H1 (cell line): ENCODE measurements at regions not wholly inside any gene's neighbourhood (a gene's known extent, or its start where the extent isn't known, plus 50 kb on each side); places are given as distances from the start of the nearest gene placed in this dataset.

ENCODE experiments used
- CTCF ChIA-PET: fragments of 300-600 bp; sonication (Branson Sonifier 250); formaldehyde crosslinking; loops from one replicate; lab custom pipeline; 2021; ENCODE audit not compliant: partially characterized antibody; lab: Charles Lee
- POLR2A ChIA-PET: fragments of 300-600 bp; sonication (Branson Sonifier 250); formaldehyde crosslinking; loops from one replicate; lab custom pipeline; 2021; ENCODE audit warnings: inconsistent platforms; ENCODE audit not compliant: partially characterized antibody; lab: Charles Lee
- DNase-seq, 2 experiments: peaks; one replicate each; pipeline versions ENCODE4 v3.0.0 to v3.0.0-alpha.2; 2010 to 2022; ENCODE audit warnings: low spot score in 2 of 2, low read depth in 1 of 2, mixed read lengths in 1 of 2
- FAIRE-seq: peaks from 2 replicates; lab custom pipeline; 2011; peaks lifted over from hg19 to GRCh38; lab: Jason Lieb, UNC
- H2AFZ ChIP-seq: 2 replicates; pipeline ENCODE4 v1.8.1; 2012; ENCODE audit warnings: low read length, inconsistent platforms
- H2AK5ac ChIP-seq: 2 replicates; pipeline ENCODE4 v1.6.1; 2013; ENCODE audit warnings: low read depth, low read length
- H2BK120ac ChIP-seq: replicated peaks from 2 replicates; pipeline ENCODE3; 2013; ENCODE audit warnings: low read depth, low read length, inconsistent platforms
- H2BK12ac ChIP-seq: 2 replicates; pipeline ENCODE4 v1.6.1; 2013; ENCODE audit warnings: low read depth, low read length
- H2BK15ac ChIP-seq: 2 replicates; pipeline ENCODE4 v1.6.1; 2013; ENCODE audit warnings: low read length
- H2BK20ac ChIP-seq: 2 replicates; pipeline ENCODE4 v1.6.1; 2013; ENCODE audit warnings: low read length
- H2BK5ac ChIP-seq: 2 replicates; pipeline ENCODE4 v1.6.1; 2013; ENCODE audit warnings: low read depth, low read length
- H3K14ac ChIP-seq: 2 replicates; pipeline ENCODE4 v1.6.1; 2013; ENCODE audit warnings: inconsistent platforms; ENCODE audit not compliant: insufficient read length
- H3K18ac ChIP-seq: 2 replicates; pipeline ENCODE4 v1.6.1; 2013; ENCODE audit warnings: low read length; ENCODE audit errors: extremely low read depth
- H3K23ac ChIP-seq: 2 replicates; pipeline ENCODE4 v1.6.1; 2013; ENCODE audit warnings: inconsistent platforms; ENCODE audit not compliant: insufficient read length
- H3K23me2 ChIP-seq: 2 replicates; pipeline ENCODE4 v1.6.1; 2013; ENCODE audit warnings: low read depth, low read length
- H3K27ac ChIP-seq: 2 replicates; pipeline ENCODE4 v1.6.1; 2011; ENCODE audit warnings: low read depth, low read length, inconsistent platforms
- H3K27me3 ChIP-seq, 4 experiments: replicated peaks in 1 of 4; 1 replicate in 1 of 4; 2 replicates in 3 of 4; pipeline versions ENCODE4 v1.6.1 to v1.8.1; 2011 to 2013; ENCODE audit warnings: low read length in 3 of 4, mild to moderate bottlenecking in 3 of 4, inconsistent platforms in 2 of 4, mixed read lengths in 2 of 4, moderate library complexity in 1 of 4; ENCODE audit not compliant: control insufficient read depth in 3 of 4, insufficient read depth in 3 of 4; ENCODE audit errors: extremely low read depth in 1 of 4
- H3K36me3 ChIP-seq, 4 experiments: 2 replicates each; pipeline versions ENCODE4 v1.6.1 to v1.8.1; 2011 to 2013; ENCODE audit warnings: mild to moderate bottlenecking in 4 of 4, low read length in 3 of 4, moderate library complexity in 2 of 4, control low read depth in 1 of 4, inconsistent platforms in 1 of 4; ENCODE audit not compliant: insufficient read depth in 4 of 4, control insufficient read depth in 2 of 4
- H3K4ac ChIP-seq: replicated peaks from 2 replicates; pipeline ENCODE3; 2013; ENCODE audit warnings: low read length, low read depth, mixed read lengths, inconsistent platforms; ENCODE audit not compliant: insufficient read length
- H3K4me1 ChIP-seq, 4 experiments: replicated peaks in 1 of 4; 1 replicate in 1 of 4; 2 replicates in 3 of 4; pipeline versions ENCODE4 v1.6.1 to v1.8.1; 2011 to 2013; ENCODE audit warnings: low read length in 3 of 4, inconsistent platforms in 2 of 4, mixed read lengths in 1 of 4; ENCODE audit not compliant: insufficient read depth in 4 of 4, control insufficient read depth in 3 of 4
- H3K4me2 ChIP-seq, 2 experiments: 2 replicates each; pipeline versions ENCODE4 v1.6.1 to v1.8.1; 2011 to 2013; ENCODE audit warnings: low read depth in 2 of 2, low read length in 2 of 2, control low read depth in 1 of 2, inconsistent platforms in 1 of 2, mild to moderate bottlenecking in 1 of 2; ENCODE audit not compliant: insufficient read depth in 1 of 2
- H3K4me3 ChIP-seq, 4 experiments: fragments of 200-600, 300-600 bp in 1 of 4; sonication (generic), shearing (Covaris generic), sonication (Bioruptor Twin) in 1 of 4; 2 replicates each; pipeline versions ENCODE4 v1.5.1 to v1.8.1; 2011 to 2016; ENCODE audit warnings: low read length in 4 of 4, low read depth in 3 of 4, control low read depth in 2 of 4, inconsistent platforms in 2 of 4, mild to moderate bottlenecking in 2 of 4, mixed read lengths in 1 of 4, moderate library complexity in 1 of 4; ENCODE audit not compliant: insufficient read depth in 2 of 4; ENCODE audit errors: extremely low read depth in 1 of 4
- H3K56ac ChIP-seq: replicated peaks from 2 replicates; pipeline ENCODE3; 2013; ENCODE audit warnings: low read depth, mild to moderate bottlenecking, mixed read lengths, low read length, inconsistent platforms; ENCODE audit not compliant: insufficient read length
- H3K79me1 ChIP-seq: 2 replicates; pipeline ENCODE4 v1.6.1; 2013; ENCODE audit warnings: low read depth, low read length, control low read depth
- H3K79me2 ChIP-seq, 2 experiments: 2 replicates each; pipeline versions ENCODE4 v1.6.1 to v1.8.1; 2012 to 2013; ENCODE audit warnings: low read length in 2 of 2, mild to moderate bottlenecking in 2 of 2, inconsistent platforms in 1 of 2; ENCODE audit not compliant: insufficient read depth in 2 of 2, control insufficient read depth in 1 of 2
- H3K9ac ChIP-seq, 4 experiments: replicated peaks in 1 of 4; 1 replicate in 1 of 4; 2 replicates in 3 of 4; pipeline versions ENCODE4 v1.6.1 to v1.8.1; 2011 to 2013; ENCODE audit warnings: low read depth in 3 of 4, low read length in 3 of 4, control low read depth in 2 of 4, mild to moderate bottlenecking in 2 of 4, moderate library complexity in 2 of 4, inconsistent platforms in 1 of 4; ENCODE audit errors: extremely low read depth in 1 of 4
- H3K9me3 ChIP-seq, 2 experiments: 2 replicates each; pipeline versions ENCODE4 v1.6.1 to v1.8.1; 2012 to 2013; ENCODE audit warnings: mild to moderate bottlenecking in 2 of 2, moderate library complexity in 2 of 2, control low read depth in 1 of 2, inconsistent platforms in 1 of 2, low read depth in 1 of 2, low read length in 1 of 2, mixed read lengths in 1 of 2; ENCODE audit not compliant: insufficient read depth in 2 of 2
- H4K20me1 ChIP-seq, 2 experiments: replicated peaks in 1 of 2; 2 replicates each; pipeline versions ENCODE3 to v1.8.1; 2011 to 2013; ENCODE audit warnings: inconsistent platforms in 2 of 2, low read length in 2 of 2, mild to moderate bottlenecking in 1 of 2; ENCODE audit not compliant: insufficient read depth in 2 of 2, control insufficient read depth in 1 of 2
- H4K5ac ChIP-seq: 2 replicates; pipeline ENCODE4 v1.6.1; 2013; ENCODE audit warnings: low read length, low read depth, mixed read lengths, inconsistent platforms; ENCODE audit not compliant: insufficient read length
- H4K8ac ChIP-seq: 2 replicates; pipeline ENCODE4 v1.8.0; 2013; ENCODE audit warnings: mild to moderate bottlenecking, moderate library complexity, low read length, inconsistent platforms; ENCODE audit not compliant: insufficient read depth; ENCODE audit errors: extremely low read depth
- H4K91ac ChIP-seq: replicated peaks from 2 replicates; pipeline ENCODE3; 2013; ENCODE audit warnings: low read length, mixed read lengths, inconsistent platforms; ENCODE audit not compliant: insufficient read length
- TF ChIP-seq, protein P1 (sequence below): IDR thresholded peaks from 2 replicates; pipeline ENCODE4 v1.6.1; 2011; ENCODE audit warnings: low read depth, mild to moderate bottlenecking, low read length; ENCODE audit not compliant: insufficient read depth

DNA sequence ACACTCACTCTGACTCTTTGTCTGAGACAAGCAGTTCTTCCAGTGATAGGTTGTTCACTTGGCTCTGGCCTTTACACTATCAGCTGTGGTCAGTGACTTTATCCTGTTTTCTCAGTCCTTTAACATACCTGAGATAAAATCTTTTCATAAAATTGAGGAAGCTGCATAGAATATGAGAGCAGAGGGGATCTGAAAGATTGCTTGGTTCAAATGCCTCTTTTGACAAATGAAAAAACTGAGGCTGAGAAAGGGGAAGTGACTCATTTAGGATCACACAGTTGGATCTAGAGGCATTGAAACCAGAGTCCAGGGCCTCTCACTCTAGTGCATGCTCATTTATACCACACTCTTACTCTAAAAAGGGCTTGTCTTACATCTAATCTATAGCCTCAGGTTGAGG, 277.0 kb upstream of the TBX18 start:
- H2BK15ac ChIP-seq, result no peak overlapping the region
- no peaks in the 10 kb centered on the region for H3K27me3 ChIP-seq
- TF ChIP-seq, protein P1, sequence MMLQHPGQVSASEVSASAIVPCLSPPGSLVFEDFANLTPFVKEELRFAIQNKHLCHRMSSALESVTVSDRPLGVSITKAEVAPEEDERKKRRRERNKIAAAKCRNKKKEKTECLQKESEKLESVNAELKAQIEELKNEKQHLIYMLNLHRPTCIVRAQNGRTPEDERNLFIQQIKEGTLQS, result no peak
- H3K4me2 ChIP-seq, result no peak overlapping the region
- FAIRE-seq (no peak), DNase-seq (no peak)
- H3K4ac ChIP-seq, result no peak overlapping the region
- peaks cover 2% of the 10 kb centered on the region; the same call in 1 of the 2 replicates for H3K23me2 ChIP-seq
- no peaks in the 10 kb centered on the region for H4K20me1 ChIP-seq
- H3K4me1 ChIP-seq, result no peaks in the 10 kb centered on the region
- no peak overlapping the region for H2AK5ac ChIP-seq
- H3K36me3 ChIP-seq, result no peaks in the 10 kb centered on the region
- H3K18ac ChIP-seq, result no peak overlapping the region
- no peak overlapping the region for H3K4me3 ChIP-seq
- no peak overlapping the region for H3K23ac ChIP-seq
- H3K9me3 ChIP-seq, result no peaks in the 10 kb centered on the region
- no peak overlapping the region for H4K8ac ChIP-seq
- H2AFZ ChIP-seq, result no peak overlapping the region
- H3K27ac ChIP-seq, result no peak overlapping the region
- H3K79me2 ChIP-seq, result no peaks in the 10 kb centered on the region
- no peak overlapping the region for H3K9ac ChIP-seq
- no peak overlapping the region for H4K5ac ChIP-seq
- H4K91ac ChIP-seq, result no peak overlapping the region
- no peak overlapping the region for H3K56ac ChIP-seq
- no peak overlapping the region for H2BK5ac ChIP-seq
- POLR2A ChIA-PET, result no interaction called here
- H2BK20ac ChIP-seq, result no peak overlapping the region
- CTCF ChIA-PET, result interaction anchor here (0.5 to 1.0 kb wide), 2 partner anchors 86 to 189 kb away, joined by 3 read pairs; no protein-coding TSS in a partner anchor
- no peak overlapping the region for H2BK120ac ChIP-seq
- H2BK12ac ChIP-seq, result no peak overlapping the region
- H3K14ac ChIP-seq, result no peak overlapping the region
- H3K79me1 ChIP-seq, result no peaks in the 10 kb centered on the region
